HG03108 (cell line): ENCODE measurements at regions not wholly inside any gene's neighbourhood (a gene's known extent, or its start where the extent isn't known, plus 50 kb on each side); places are given as distances from the start of the nearest gene placed in this dataset.
"Not testable (repeated sequence)": the region's sequence is repeated elsewhere in the genome, so short reads cannot be mapped to it uniquely, and the experiment has no call there.

Source experiments
- ATAC-seq: cut with Tn5 transposase; IDR thresholded peaks from one replicate; pipeline ENCODE4 v1.9.1; 2021; ENCODE audit warnings: moderate library complexity; ENCODE audit not compliant: unreplicated experiment

DNA sequence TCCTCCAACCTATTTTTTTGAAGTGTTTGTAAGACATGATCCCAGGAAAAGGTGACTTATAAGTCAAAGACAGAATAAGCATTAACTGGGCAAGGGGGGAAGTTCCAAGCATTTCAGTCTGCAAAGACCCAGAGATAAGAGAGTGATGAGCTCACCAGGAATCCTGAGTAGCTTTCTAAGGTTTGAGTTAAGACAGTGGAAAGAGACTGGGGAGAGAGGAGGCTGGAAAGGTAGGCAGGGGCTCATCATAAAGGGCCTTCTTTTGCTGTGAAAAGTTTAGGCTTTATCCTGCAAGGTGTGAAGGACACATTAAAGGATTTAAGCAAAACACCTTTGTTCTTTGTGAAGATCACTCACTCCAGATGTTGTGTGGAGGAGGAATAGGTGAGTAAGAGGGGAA, 438.8 kb downstream of the CHL1 start:
- ATAC-seq: no peak

DNA sequence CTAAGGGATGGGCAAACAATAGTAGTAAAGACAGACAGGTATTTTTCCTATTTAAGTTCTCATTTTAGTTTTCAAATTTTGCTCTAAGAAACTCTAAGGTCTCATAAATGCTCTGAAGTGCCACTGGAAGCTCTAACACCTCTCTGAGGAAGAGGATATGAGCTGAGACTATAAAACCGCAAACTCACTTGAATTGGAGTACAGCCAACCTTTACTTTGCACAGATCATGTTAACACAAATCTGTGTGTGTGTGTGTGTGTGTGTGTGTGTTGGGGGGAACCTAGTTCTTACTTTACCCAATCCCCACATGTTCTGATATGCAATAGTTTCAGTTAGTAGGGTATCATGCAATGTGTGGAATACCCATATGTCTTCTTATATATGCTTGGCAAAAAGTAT, 446.8 kb downstream of the CHL1 start:
- no peak for ATAC-seq

DNA sequence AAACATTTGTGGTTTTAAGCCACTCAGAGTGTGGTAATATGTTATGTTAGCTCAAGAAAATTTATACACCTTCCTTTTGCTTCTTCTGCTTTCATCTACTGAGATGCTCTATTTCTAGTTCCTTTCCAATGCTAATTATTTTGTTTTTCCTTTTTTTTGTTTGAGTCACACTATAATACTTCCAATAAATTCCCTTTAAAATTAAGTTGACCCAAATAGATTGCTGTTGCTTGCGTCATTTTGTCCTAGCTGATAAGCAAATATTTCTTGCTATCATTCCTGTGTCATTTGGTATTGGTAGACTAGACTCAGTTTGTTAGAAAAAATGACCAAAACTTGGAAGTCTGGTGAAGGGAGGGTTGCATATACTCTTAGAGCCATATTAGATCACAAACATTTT, 437.0 kb upstream of the CNTN6 start:
- ATAC-seq: no peak

DNA sequence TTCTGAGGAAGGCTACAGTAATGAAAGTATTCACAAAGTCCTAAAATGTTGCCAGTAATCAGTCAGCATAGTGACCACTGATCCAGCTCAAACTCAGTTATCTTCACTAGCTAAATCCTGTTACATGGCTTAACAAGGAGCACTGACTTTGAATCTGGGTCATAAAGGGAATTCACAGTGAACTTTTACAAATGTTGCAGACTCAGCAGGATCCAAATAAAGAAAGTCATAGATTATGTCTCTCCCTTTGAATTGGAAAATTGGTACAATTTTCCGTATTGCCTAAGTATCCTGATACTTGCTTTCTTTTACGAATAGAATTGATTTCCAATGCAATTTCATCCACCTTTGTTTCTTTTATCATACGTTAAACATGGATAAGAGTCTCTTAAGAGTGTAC, 431.5 kb upstream of the CNTN6 start:
- no peak for ATAC-seq

DNA sequence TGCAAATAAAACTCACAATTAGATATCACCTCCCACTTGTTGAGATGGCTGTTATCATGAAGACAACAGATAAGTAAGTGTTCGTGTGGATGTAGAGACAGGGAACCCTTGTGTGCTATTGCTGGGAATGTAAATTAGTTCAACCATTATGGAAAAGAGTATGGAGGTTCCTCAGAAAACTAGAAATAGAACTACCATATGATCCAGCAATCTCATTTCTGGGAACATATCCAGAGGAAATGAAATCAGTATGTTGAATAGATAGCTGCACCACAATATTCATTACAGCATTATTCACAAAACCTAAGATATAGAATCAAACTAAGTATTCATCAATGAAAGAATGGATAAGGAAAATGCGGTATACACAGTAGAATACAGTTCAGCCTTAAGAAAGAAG, 418.7 kb upstream of the CNTN6 start:
- no peak for ATAC-seq

DNA sequence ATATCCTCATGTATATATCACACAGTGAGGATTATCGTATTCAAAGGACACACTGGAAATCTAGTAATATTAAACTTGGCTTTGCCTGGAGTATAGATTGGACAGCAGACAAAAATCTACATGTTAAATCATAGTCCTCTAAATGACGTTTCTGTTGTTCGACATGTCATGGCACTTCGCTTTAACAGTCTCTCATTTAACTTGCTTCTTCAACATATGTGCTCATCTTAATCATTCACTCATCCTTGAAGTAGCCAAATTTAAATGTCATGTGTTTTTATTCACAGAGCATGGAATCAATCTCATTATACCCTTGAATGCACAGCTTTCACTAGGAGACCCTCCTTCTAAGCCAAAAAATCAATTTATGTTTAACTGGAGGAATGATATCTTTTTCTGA, 417.0 kb upstream of the CNTN6 start:
- ATAC-seq: no peak

DNA sequence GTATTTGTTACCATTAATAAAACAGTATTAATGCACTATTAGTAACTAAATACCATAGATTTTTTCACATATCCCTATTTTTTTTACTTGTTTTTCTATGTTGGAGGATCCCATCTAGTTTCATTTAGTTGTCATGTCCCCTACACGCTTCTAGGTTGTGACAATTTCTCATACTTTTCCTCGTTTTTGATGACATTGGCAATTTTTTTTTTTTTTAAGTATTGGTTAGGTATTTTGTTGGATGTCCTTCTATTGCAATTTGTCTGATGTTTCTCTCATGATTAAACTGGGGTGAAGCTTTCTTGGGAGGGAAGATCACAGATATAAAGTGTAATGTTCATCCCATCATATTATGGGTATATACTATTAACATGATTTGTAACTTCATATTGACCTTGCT, 409.1 kb upstream of the CNTN6 start:
- no peak for ATAC-seq

DNA sequence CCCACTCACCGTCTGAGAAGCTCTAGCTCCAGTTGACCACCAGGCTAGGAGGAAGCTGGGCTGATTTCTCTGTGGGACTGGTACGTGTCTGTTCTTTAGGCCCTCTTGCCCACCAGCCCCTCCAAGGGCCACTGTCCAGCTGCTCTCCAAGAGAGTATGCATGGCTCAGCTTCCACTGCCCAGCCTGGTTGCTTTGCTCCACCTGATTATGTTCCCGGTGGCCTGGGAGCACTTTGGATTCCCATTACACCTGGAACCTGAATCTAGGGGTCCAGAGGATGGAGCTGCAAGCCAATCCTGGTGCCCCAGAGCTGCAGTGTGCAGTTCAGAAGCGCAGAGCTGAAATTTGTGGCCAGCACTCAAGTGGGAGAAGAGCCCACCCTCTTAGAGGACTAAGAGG, 402.1 kb upstream of the CNTN6 start:
- no peak for ATAC-seq

DNA sequence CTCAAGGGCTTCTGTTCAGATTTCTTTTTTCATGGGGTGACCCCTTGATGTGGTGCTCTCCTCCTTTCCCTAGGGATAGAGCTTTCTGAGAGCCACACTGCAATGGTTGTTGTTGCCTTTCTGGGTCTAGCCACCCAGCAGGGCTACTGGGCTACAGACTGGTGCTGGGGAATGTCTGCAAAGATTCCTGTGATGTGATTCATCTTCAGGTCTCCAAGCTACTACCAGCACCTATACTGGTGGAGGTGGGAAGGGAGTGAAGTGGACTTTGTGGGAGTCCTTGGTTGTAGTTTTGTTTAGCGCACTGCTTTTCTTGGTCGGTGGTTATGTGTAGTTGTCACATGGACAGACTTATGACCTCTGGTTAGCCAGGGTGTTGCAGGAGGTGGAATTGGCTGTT, 392.3 kb upstream of the CNTN6 start:
- no peak for ATAC-seq

DNA sequence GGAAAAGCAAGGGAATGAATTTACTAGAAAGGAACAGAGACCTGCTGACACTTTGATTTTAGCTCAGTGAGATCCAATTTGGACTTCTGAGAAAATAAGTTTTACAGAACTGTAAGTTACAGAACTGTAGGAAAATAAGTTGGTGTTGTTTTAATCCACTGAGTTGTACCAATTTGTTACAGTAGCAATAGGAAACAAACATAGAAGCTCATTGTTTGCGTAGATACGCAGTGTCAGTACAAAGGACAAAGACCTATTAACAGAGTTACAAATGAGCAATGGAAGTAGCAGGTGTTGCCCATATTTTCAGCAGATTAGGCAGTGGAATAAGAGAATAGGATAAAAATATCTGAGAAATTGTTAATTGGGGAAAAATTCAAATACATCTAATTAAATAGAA, 385.8 kb upstream of the CNTN6 start:
- no peak for ATAC-seq

DNA sequence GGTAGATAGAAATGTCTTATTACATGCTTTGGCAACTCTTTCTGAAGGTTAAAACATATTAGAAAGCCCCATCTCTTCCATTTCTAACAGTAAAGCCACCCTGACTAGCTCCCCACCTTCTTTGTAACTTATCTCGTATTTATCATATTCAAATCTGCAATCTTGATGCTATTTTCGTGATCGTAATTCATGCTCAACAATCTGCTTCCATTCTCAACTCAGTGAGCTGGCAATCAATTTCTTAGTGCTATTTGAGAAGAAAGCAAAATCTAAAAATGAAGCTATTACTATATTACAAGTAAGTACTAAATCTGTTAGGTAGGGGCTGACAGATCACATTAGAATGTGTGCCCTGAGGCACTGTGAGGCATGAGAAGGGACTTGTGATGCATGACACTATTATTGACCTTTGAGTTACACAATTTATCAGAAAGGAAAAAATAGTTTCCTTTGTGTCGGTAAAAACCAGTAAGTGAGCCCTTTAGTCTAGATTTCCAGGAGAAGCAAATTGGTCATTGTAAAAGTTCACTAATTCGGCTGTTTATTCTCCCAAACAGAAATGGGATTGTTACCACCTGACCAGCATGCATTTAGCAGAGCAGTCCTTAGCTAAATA, 379.7 kb upstream of the CNTN6 start:
- no peak for ATAC-seq

DNA sequence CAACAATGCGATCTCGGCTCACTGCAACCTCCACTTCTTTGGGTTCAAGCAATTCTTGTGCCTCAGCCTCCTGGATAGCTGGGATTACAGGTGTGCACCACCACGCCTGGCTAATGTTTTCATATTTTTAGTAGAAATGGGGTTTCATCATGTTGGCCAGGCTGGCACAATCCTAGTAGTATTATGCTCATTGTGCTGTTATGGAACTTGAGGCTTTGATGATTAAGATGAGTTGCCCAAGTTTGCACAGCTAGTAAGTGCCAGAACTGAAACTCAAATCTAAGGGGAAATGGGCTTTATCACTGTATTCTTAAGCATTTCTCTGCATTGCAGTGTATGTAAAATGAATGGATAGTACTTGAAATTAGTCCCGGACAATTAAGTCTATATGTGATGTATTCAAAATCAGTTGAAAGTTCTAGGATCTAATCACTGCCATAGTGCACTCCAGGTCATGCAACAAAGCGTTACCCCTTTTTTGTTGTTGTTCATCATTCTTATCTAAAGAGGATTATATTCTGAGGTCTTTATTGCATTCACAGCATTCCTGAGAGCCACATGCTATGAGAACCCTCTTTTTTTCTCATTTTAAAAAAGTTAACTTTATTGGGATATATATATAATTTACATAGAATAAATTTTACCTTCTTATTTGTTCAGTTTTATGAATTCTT, 378.7 kb upstream of the CNTN6 start:
- ATAC-seq: no peak

DNA sequence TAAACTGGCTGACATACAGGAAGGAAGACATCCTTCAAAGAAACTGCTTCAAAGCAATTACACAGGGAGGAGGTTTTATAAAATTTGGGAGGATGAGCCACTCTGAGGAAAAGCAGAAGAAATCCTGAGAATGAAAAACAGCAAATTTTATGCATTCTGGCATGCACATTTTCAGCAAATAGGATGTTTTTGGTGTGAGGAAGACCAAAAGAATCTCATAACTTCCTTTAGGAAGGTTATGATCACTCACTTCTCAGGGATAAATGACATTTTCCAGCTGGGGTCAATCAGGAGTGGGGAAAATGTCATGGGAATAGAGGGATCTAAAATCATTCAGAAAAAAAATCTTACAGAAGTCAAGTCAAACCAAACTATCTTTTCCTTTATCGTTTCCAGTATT, 371.7 kb upstream of the CNTN6 start:
- ATAC-seq: no peak

DNA sequence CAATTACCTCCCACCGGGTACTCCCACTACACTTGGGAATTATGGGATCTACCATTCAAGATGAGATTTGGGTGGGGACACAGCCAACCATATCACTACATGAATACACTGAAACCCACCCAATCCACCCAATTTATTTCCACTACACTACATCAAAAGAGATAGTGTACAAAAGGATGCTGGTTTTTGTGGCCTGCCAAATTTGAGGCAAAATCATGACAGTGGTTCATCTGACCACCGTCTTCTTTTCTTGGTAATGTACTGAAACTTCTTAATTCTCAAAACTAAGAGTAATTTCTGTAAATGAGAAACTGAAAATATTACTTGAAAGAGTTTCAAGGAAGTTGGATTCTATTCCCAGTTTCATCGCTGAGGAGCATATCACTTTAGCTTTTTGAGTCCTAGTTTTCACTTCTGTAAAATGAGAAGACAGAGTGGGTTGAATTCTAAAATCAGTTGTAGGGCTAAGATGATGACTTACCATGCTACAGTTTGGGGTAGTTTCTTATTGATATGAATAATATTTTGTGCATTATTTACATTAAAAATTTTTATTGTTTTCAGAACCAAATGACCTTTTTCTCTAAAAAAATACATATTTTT, 360.4 kb upstream of the CNTN6 start:
- ATAC-seq: no peak

DNA sequence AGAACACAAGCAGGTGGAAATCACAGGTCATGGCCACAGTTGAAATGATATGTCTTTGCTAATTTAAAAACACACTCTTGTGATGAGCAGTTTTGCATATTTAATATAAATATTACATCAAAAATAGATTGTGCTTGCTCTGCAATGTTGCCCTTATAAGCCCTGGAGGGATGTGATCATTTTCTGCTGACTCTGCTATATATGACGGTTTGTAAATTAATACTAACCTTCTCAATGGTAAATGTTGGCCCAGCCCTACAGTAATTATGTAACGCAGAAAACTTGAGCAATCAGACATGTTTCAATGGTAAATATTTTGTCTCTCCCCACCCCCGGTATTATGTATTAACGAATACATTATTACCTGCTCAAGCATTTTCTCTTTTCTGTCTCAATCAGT, 359.5 kb upstream of the CNTN6 start:
- no peak for ATAC-seq

DNA sequence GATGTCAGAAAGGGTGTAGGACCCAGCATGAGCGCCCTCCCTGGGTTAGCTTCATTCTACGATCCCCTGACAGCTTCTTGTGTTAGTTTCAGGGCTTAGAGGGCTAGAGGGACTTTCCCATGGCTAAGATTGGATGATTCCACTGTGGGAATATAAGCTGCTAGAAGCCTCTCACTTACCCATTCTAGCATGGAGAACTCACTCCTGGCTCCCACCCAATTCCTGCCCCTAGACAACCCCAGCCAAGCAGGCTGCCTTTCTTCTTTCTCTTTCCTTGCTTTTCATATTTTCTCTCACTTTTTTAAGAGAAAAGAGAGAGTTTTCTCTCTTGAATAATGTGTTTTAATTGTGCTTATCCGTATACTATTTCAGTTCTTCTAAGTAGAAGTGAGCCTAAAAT, 335.1 kb upstream of the CNTN6 start:
- no peak for ATAC-seq

DNA sequence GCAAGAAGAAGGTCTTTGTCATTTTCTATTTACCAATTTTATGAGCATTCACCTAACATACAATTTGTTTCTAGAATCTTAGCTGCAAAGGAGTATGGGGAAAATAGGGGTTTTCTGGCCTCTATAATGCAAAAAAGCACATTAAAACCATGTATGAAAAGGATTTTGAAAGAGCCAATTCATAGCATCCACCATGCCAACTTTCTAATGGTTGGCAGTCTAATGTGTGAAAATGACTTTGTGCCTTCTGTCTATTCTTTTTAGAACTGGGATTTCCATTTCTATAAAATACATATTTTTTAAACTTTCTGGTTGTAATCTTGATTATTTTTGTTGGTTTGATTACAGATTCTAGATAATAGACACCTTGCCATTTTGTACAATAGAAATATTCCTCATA, 333.7 kb upstream of the CNTN6 start:
- no peak for ATAC-seq

DNA sequence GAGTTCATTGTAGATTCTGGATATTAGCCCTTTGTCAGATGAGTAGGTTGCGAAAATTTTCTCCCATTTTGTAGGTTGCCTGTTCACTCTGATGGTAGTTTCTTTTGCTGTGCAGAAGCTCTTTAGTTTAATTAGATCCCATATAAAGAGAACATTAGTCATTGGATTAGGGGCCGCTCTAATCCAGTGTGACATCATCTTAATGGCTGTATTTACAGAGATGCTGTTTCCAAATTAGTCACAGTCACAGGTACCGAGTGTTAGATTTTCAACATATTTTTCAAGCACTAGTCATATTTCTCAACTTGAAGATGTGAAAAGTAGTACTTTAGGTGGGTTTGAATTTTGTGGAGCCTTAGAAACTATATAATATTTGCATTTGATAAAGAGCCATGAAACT, 319.4 kb upstream of the CNTN6 start:
- ATAC-seq: not testable (repeated sequence)

DNA sequence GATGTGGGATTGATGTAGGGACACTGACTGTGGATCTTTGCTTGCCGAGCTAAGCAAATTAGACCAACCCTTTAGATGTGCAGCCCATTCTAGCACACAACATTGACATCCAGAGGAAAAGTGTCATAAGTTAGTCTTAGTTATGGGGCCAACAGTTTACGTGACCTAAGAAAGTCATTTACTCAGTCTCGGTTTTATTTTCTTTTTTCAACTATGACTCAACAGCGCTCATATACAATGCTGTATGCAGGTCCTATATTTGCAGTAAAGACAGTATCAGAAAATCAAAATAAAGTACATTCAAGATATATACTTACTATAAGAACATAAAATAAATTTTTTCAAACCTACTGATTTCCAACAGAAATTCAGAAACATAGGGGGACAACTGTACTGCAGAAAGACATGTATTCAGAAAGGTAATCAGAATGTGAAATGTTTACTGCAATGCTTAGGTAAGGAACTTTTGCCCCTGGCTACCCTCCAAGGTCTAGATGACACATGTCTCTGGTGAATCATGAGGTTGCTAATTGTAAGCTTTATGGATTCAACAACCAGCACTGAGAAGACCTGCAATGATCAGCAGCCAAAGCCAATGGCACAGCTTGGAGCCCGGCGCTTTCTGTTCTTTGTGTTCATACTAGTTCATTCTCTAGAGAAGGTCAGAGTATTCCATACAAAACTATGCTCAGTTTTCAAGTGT, 317.5 kb upstream of the CNTN6 start:
- ATAC-seq: no peak

DNA sequence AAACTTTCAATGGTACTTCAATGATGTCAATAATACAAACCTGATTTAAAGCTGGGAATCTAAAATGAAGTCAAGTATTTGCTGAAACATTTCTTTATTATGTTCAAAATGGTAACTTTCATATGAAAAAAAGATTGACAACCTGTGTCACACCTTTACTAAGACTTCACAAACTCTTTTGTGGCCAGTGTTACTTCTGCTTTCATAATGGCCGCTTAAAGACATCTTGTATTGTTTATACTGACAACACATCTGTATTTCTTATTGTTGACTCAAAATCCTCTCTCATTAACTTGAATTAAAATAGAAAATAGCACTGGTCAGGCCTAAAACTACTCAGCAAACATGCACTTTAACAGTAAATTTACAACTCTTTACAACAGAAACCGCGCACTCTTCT, 312.3 kb upstream of the CNTN6 start:
- no peak for ATAC-seq

DNA sequence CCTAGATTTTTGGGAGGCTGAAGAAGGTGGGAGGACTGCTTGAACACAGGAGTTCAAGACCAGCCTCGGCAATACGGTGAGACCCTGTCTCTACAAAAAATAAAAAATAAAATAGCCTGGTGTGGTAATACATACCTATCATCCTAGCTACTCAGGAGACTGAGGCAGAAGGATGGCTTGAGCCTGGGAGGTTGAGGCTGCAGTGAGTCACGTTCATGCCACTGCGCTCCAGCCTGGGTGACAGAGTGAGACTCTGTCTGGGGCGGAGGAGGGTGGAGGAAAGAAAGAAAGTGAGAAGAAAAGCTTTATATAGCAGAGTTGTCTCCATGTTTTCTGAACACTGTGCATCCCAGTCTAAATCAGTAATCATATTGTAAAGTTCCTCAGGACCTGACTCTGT, 301.4 kb upstream of the CNTN6 start:
- ATAC-seq: no peak

DNA sequence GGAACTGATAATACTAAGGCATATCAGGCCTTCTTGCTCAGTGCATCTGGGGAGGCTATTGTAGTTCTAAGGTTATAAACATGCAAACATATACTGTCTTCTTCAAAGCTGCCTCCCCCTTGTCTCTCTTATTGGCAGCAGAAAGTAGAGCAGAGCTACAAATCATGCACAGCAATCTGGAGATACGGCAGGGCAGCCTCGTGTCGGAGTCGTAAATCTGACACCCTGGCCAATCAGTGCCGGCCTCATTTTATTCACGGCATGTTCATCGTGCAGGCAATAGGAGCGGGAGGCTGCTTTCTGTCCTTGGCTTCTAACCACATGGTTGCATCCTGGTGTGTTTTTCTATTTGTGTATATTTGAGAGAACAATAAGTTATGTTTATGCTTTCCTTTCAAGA, 300.2 kb upstream of the CNTN6 start:
- ATAC-seq: no peak
